Colonic mucosa (tissue), 4 donors: ENCODE measurements at regions not wholly inside any gene's neighbourhood (a gene's known extent, or its start where the extent isn't known, plus 50 kb on each side); places are given as distances from the start of the nearest gene placed in this dataset.

Experiments used
- DNase-seq: peaks from one replicate; pipeline ENCODE4 v3.0.0-alpha.2; 2020
- H3K27ac ChIP-seq: fragments of 200-600 bp; one replicate; pipeline ENCODE4 v1.8.0; 2021
- H3K27me3 ChIP-seq: fragments of 200-600 bp; one replicate; pipeline ENCODE4 v1.8.0; 2021
- H3K36me3 ChIP-seq: fragments of 200-600 bp; one replicate; pipeline ENCODE4 v1.8.0; 2021
- H3K4me1 ChIP-seq: fragments of 200-600 bp; one replicate; pipeline ENCODE4 v1.8.0; 2021; ENCODE audit warnings: mild to moderate bottlenecking
- H3K4me3 ChIP-seq: fragments of 200-600 bp; one replicate; pipeline ENCODE4 v1.8.0; 2021
- H3K9ac ChIP-seq, 2 donors: one replicate each; pipeline ENCODE4 v1.7.0; 2013; ENCODE audit warnings: control low read depth in 2 of 2, low read depth in 2 of 2, low read length in 2 of 2
- H3K9me3 ChIP-seq: fragments of 200-600 bp; one replicate; pipeline ENCODE4 v1.8.0; 2021
- intact Hi-C: fragments of 100-400 bp; cut with DNase I; formaldehyde crosslinking; loops from one replicate; pipeline ENCODE4 v1.14.1; 2022
- TF ChIP-seq, protein P1 (sequence below): fragments of 200-600 bp; IDR thresholded peaks from one replicate; pipeline ENCODE4 v1.8.0; 2022; ENCODE audit warnings: antibody characterized with exemption, mild to moderate bottlenecking
- donor health status: healthy.
- donor health status: DM: no; HTN: no; CAD: no.
- donor health status: DM: no; HTN: no; CAD: no.

DNA sequence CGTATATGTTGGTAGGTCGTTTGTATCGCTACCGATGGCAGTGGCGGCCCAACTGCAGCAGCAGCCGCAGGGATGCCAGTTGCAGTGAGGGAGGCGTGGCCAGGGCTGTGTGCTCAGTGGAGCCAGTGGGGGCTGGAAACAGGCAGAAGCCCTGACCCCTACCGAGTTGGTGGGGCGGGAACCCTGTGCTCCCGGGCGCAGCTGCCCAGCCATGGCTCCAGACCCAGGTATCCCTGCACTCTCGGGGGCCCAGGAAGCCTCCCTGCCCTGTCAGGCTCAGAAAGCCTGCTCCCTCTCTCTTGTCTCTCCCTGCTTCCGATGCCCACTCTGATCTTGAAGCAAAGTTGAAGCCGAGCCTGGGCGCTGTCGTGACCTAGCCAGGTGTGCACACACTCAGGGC lies 78.6 kb upstream of the ITGB1 start:
- no peak overlapping the region for H3K9ac ChIP-seq
- H3K4me1 ChIP-seq: no peaks in the 10 kb centered on the region
- intact Hi-C loops: no loop called here
- no peak for DNase-seq
- H3K36me3 ChIP-seq: no peaks in the 10 kb centered on the region
- no peaks in the 10 kb centered on the region for H3K27me3 ChIP-seq
- H3K4me3 ChIP-seq: no peak overlapping the region
- TF ChIP-seq, protein P1, sequence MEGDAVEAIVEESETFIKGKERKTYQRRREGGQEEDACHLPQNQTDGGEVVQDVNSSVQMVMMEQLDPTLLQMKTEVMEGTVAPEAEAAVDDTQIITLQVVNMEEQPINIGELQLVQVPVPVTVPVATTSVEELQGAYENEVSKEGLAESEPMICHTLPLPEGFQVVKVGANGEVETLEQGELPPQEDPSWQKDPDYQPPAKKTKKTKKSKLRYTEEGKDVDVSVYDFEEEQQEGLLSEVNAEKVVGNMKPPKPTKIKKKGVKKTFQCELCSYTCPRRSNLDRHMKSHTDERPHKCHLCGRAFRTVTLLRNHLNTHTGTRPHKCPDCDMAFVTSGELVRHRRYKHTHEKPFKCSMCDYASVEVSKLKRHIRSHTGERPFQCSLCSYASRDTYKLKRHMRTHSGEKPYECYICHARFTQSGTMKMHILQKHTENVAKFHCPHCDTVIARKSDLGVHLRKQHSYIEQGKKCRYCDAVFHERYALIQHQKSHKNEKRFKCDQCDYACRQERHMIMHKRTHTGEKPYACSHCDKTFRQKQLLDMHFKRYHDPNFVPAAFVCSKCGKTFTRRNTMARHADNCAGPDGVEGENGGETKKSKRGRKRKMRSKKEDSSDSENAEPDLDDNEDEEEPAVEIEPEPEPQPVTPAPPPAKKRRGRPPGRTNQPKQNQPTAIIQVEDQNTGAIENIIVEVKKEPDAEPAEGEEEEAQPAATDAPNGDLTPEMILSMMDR: no peak
- no peak overlapping the region for H3K27ac ChIP-seq
- no peaks in the 10 kb centered on the region for H3K9me3 ChIP-seq

DNA sequence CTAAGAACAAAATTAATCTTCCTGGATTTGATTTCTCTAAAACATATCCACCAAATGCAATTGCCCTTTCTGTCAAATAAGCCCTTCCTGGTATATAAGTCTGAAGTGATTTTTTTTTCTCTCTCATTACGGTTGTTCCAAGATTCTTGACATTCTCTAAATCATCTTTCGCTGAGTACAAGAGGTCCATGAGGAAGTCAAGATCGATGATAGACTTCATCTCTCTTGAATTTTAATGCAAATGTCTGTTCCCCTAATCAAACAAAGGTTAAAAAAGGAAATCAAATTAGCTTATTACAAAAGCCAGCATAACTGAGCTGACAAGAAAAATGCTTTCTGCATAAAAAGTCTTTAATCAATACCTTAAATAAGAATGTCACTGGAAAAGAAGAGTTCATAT lies 77.4 kb upstream of the ITGB1 start:
- H3K27ac ChIP-seq: no peak overlapping the region
- H3K4me1 ChIP-seq: no peaks in the 10 kb centered on the region
- intact Hi-C loops: no loop called here
- no peaks in the 10 kb centered on the region for H3K36me3 ChIP-seq
- TF ChIP-seq, protein P1: no peak
- no peaks in the 10 kb centered on the region for H3K9me3 ChIP-seq
- H3K9ac ChIP-seq: no peak overlapping the region
- H3K4me3 ChIP-seq: no peak overlapping the region
- DNase-seq: no peak
- no peaks in the 10 kb centered on the region for H3K27me3 ChIP-seq

DNA sequence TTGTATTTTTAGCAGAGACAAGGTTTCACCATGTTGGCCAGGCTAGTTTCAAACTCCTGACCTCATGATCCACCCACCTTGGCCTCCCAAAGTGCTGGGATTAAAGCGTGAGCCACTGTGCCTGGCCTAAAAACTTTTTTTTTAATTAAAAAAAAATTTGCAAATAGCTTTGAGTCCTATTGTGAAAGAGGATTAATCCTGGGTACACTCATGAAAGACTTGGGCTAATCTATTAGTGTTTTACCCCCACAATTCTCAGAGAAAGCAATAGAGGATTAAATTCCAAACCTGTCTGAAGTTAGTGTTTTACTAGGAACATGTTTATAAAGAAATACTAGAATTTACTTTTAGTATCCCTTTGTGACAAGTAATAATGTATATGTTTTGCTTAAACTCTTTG lies 76.9 kb upstream of the ITGB1 start:
- Histone ChIP-seq H3K27me3 (no peaks in the 10 kb centered on the region), H3K4me1 (no peaks in the 10 kb centered on the region), H3K4me3 (no peak overlapping the region), H3K36me3 (no peaks in the 10 kb centered on the region), H3K27ac (no peak overlapping the region), H3K9ac (no peak overlapping the region), H3K9me3 (no peaks in the 10 kb centered on the region)
- no peak for DNase-seq
- intact Hi-C loops: no loop called here
- TF ChIP-seq, protein P1: no peak

DNA sequence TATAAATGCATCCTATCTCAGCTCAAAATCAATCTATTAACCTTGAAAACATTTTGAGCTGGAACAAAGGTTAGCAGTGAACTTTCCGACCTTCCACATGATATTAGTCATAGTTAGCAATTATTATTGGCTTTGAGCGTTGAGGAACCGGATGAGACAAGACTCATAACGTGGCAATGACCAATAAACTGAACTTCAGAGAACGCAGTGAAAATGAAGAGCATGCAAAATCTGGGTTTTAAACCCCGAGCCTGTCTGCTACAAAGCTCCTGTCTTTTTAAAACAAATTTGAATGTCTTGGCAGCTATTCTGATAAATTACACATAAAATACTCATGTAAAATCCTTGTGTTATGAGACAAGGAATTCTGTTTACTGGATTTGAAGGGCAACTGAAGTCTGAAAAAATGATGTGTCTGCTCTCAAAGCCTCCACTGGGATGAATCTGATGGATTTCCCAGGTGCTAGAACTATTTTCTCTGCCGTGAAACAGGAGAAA lies 74.7 kb upstream of the ITGB1 start:
- H3K9me3 ChIP-seq: no peaks in the 10 kb centered on the region
- no peak overlapping the region for H3K27ac ChIP-seq
- H3K9ac ChIP-seq: no peak overlapping the region
- DNase-seq: no peak
- no peaks in the 10 kb centered on the region for H3K4me1 ChIP-seq
- TF ChIP-seq, protein P1: no peak
- intact Hi-C loops: no loop called here
- no peaks in the 10 kb centered on the region for H3K36me3 ChIP-seq
- no peak overlapping the region for H3K4me3 ChIP-seq
- H3K27me3 ChIP-seq: no peaks in the 10 kb centered on the region

DNA sequence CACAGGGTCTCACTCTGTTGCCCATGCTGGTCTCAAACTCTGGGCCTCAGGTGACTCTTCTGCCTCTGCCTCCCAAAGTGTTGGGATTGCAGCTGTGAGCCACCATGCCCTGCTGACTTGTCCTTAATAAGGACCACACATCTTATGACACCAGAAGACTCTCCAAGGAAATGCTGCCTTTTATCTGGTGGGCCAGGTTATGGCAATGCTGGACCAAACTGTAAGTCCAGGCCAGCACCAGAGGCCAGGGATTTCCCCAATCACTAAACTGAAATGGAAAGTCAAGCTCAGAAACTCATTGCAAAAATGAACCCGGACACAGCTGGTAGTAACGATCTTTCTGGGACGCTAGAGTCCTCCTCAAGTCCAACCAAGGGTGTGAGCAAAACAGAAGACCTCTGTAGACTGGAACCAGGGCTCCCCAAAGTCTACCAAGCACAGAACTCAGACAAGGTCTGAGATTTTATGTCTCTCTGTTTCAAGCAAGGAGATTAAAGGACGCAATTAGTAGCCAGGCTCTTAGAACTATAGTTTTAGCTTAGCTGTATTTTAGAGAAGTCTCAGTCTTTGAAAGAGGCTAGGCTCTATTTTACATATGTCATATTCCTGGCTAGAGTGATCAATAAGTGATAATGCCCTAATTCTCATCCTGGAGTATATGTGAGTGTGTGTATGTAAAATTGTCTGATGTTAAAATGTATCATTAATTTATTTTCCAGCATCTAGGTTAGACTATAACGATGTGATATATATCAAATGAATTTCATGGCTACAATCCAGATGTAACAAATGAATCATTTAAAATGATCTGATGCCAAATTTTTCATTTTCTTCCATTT lies 74.0 kb upstream of the ITGB1 start:
- TF ChIP-seq, protein P1: no peak
- Histone ChIP-seq H3K27me3 (no peaks in the 10 kb centered on the region), H3K9me3 (no peaks in the 10 kb centered on the region), H3K9ac (no peak overlapping the region), H3K4me1 (no peaks in the 10 kb centered on the region), H3K36me3 (no peaks in the 10 kb centered on the region), H3K27ac (no peak overlapping the region), H3K4me3 (no peak overlapping the region)
- intact Hi-C loops: no loop called here
- DNase-seq: no peak
